ENCODE measurements at regions not wholly inside any gene's neighbourhood (a gene's known extent, or its start where the extent isn't known, plus 50 kb on each side); places are given as distances from the start of the nearest gene placed in this dataset.

DNA sequence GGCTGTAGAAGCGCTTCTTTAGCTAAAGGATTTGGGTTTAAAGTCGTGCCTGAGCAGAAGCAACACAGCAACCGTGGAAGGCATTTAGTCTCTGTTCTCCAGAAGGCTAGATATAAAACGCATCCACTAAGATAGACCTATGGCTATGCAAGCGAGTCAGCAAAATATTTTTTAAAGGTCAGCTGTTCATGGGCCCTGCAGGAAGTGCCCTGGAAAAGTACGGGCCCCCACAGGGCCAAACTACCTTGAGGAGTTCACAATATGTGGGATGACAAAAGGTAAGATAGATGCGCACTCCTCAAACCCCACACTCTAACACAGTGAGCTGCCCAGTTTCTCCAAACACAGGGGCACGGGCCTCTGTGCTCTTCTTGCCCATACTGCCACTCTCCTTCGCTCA, 261.6 kb downstream of the VPS13C start:
- TF ChIP-seq POLR2A (IDR thresholded peaks at IDR 0.05) (no peak), CTCF (IDR thresholded peaks at IDR 0.05) (no peak)
- intact Hi-C loops (cut with DNase I): no loop called here
- Histone ChIP-seq H3K27ac (no peak overlapping the region), H3K4me3 (no peak overlapping the region), H3K36me3 (replicated peaks in 1 of 2; ENCODE audit: insufficient read depth in 1 of 2, low read depth in 2 of 2) (no peaks in the 10 kb centered on the region), H3K4me1 (no peaks in the 10 kb centered on the region), H3K9me3 (no peaks in the 10 kb centered on the region), H3K27me3 (no peaks in the 10 kb centered on the region)
- 67 to 74% methylated on average over 9 of the region's 9 CpGs for WGBS, 2 donors
- DNase-seq: no peak
- no peak for ATAC-seq

- Histone ChIP-seq H3K9me3 (no peaks in the 10 kb centered on the region), H3K27me3 (no peaks in the 10 kb centered on the region), H3K4me3 (no peak overlapping the region), H3K36me3 (replicated peaks in 1 of 2; ENCODE audit: insufficient read depth in 1 of 2, low read depth in 2 of 2) (no peaks in the 10 kb centered on the region), H3K4me1 (no peaks in the 10 kb centered on the region), H3K27ac (no peak overlapping the region)
- TF ChIP-seq CTCF (IDR thresholded peaks at IDR 0.05): no peak
- TF ChIP-seq POLR2A (IDR thresholded peaks at IDR 0.05): no peak
- intact Hi-C loops (cut with DNase I): no loop called here
- DNase-seq: no peak
- 66 to 74% methylated on average over 3 of the region's 3 CpGs for WGBS, 2 donors
- peak; percentile 30 for ATAC-seq
Observed at GRCh38 chr15:61796056-61796455, 264.2 kb downstream of the VPS13C start.

- DNase-seq (no peak), ATAC-seq (no peak)
- intact Hi-C loops (cut with DNase I): no loop called here
- Histone ChIP-seq H3K36me3 (replicated peaks in 1 of 2; ENCODE audit: insufficient read depth in 1 of 2, low read depth in 2 of 2) (no peaks in the 10 kb centered on the region), H3K9me3 (no peaks in the 10 kb centered on the region), H3K4me3 (no peak overlapping the region), H3K27me3 (no peaks in the 10 kb centered on the region), H3K27ac (no peak overlapping the region), H3K4me1 (no peaks in the 10 kb centered on the region)
- TF ChIP-seq CTCF (IDR thresholded peaks at IDR 0.05) (no peak), POLR2A (IDR thresholded peaks at IDR 0.05) (no peak)
- WGBS, 2 donors: 8 to 19% methylated on average over 1 of the region's 1 CpG
Observed at GRCh38 chr15:61794881-61795280, 265.4 kb downstream of the VPS13C start.

DNA sequence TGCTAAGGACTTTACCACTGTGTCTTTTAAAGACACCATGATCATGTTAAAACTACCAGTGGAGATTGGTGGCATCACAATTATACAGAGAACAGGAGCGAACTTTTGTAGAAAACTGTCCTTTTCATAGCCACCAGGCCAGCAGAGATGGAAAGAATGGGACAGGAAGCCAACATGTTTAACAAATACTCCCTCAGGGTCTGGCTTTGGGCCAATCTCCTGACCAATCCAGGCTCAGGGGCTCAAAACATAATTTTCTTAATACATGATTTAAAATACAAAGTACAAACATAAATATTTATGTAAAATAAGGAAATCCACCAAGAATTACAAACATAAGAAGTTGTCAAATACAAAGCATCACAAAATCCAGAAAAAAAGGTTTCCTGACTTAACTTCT, 266.0 kb downstream of the VPS13C start:
- Histone ChIP-seq H3K4me1 (no peaks in the 10 kb centered on the region), H3K9me3 (no peaks in the 10 kb centered on the region), H3K27me3 (no peaks in the 10 kb centered on the region), H3K27ac (no peak overlapping the region), H3K4me3 (no peak overlapping the region), H3K36me3 (replicated peaks in 1 of 2; ENCODE audit: insufficient read depth in 1 of 2, low read depth in 2 of 2) (no peaks in the 10 kb centered on the region)
- 68 to 76% methylated on average over 1 of the region's 1 CpG for WGBS, 2 donors
- ATAC-seq: no peak
- TF ChIP-seq CTCF (IDR thresholded peaks at IDR 0.05) (no peak), POLR2A (IDR thresholded peaks at IDR 0.05) (no peak)
- intact Hi-C loops (cut with DNase I): no loop called here
- DNase-seq: no peak

DNA sequence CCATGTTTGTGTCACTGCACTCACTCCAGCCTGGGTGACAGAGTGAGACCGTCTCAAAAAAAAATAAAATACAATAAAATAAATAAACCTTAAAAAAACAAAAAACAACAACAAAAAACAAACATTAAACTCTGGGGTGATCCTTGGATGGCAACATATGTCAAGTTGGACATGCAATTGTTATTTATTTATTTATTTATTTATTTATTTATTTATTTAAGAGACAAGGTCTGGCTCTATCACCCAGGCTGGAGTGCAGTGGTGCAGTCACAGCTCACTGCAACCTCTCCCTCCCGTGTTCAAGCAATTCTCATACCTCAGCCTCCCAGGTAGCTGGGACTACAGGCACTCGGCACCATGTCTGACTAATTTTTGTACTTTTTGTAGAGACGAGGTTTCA, 275.5 kb downstream of the VPS13C start:
- H3K4me1 ChIP-seq: no peaks in the 10 kb centered on the region
- H3K27ac ChIP-seq: no peak overlapping the region
- no peak for ATAC-seq
- H3K27me3 ChIP-seq: no peaks in the 10 kb centered on the region
- WGBS, 2 donors: 81 to 94% methylated on average over 4 of the region's 4 CpGs
- no peak for DNase-seq
- H3K36me3 ChIP-seq (replicated peaks in 1 of 2; ENCODE audit: insufficient read depth in 1 of 2, low read depth in 2 of 2): no peaks in the 10 kb centered on the region
- H3K4me3 ChIP-seq: no peak overlapping the region
- no peaks in the 10 kb centered on the region for H3K9me3 ChIP-seq
- intact Hi-C loops (cut with DNase I): no loop called here
- no peak for TF ChIP-seq POLR2A (IDR thresholded peaks at IDR 0.05)
- TF ChIP-seq CTCF (IDR thresholded peaks at IDR 0.05): no peak

Measured in body of pancreas (tissue), 4 donors.